Common myeloid progenitor, CD34-positive (primary cell): ENCODE measurements at regions not wholly inside any gene's neighbourhood (a gene's known extent, or its start where the extent isn't known, plus 50 kb on each side); places are given as distances from the start of the nearest gene placed in this dataset.
"Not testable (repeated sequence)": the region's sequence is repeated elsewhere in the genome, so short reads cannot be mapped to it uniquely, and the experiment has no call there.

ENCODE experiments used
- CTCF ChIA-PET: fragments of 350-600 bp; sonication (Branson Sonifier 250); formaldehyde crosslinking; loops from one replicate; lab custom pipeline; 2021; ENCODE audit warnings: antibody characterized with exemption; lab: Charles Lee
- POLR2A ChIA-PET: fragments of 350-600 bp; sonication (Branson Sonifier 250); formaldehyde crosslinking; loops from one replicate; lab custom pipeline; 2021; ENCODE audit warnings: antibody characterized with exemption; lab: Charles Lee
- DNase-seq, 3 donors: peaks; one replicate each; pipeline versions ENCODE4 v3.0.0 to v3.0.0-alpha.2; 2013
- H3K27ac ChIP-seq, 2 experiments: 1 replicate in 1 of 2; 2 replicates in 1 of 2; pipeline ENCODE4 v1.7.0; 2013; ENCODE audit warnings: inconsistent platforms in 2 of 2, low read length in 2 of 2, mild to moderate bottlenecking in 2 of 2, low read depth in 1 of 2, moderate library complexity in 1 of 2; ENCODE audit not compliant: severe bottlenecking in 2 of 2, insufficient read depth in 1 of 2, poor library complexity in 1 of 2
- H3K27me3 ChIP-seq, 5 experiments: replicated peaks in 2 of 5; 1 replicate in 3 of 5; 2 replicates in 2 of 5; pipeline versions ENCODE4 v1.6.1 to v1.7.0; 2013; ENCODE audit warnings: low read length in 4 of 5, mild to moderate bottlenecking in 2 of 5, moderate library complexity in 2 of 5, inconsistent platforms in 1 of 5; ENCODE audit not compliant: insufficient read depth in 5 of 5, control insufficient read depth in 4 of 5
- H3K36me3 ChIP-seq, 4 experiments: 1 replicate in 2 of 4; 2 replicates in 2 of 4; pipeline versions ENCODE4 v1.6.1 to v1.7.0; 2013; ENCODE audit warnings: low read length in 3 of 4, control low read depth in 1 of 4, mild to moderate bottlenecking in 1 of 4; ENCODE audit not compliant: control insufficient read depth in 4 of 4, insufficient read depth in 4 of 4
- H3K4me1 ChIP-seq, 4 experiments: 1 replicate in 3 of 4; 2 replicates in 1 of 4; pipeline versions ENCODE4 v1.6.1 to v1.7.1; 2013; ENCODE audit warnings: low read length in 3 of 4, mild to moderate bottlenecking in 3 of 4, control low read depth in 1 of 4, inconsistent platforms in 1 of 4, moderate library complexity in 1 of 4; ENCODE audit not compliant: control insufficient read depth in 4 of 4, insufficient read depth in 4 of 4; ENCODE audit errors: control extremely low read depth in 1 of 4
- H3K4me3 ChIP-seq, 7 experiments: 1 replicate in 4 of 7; 2 replicates in 3 of 7; pipeline versions ENCODE4 v1.5.1 to v1.7.0; 2013; ENCODE audit warnings: mild to moderate bottlenecking in 7 of 7, low read length in 6 of 7, moderate library complexity in 6 of 7, inconsistent platforms in 2 of 7, low read depth in 2 of 7, control low read depth in 1 of 7; ENCODE audit not compliant: insufficient read depth in 4 of 7, control insufficient read depth in 1 of 7; ENCODE audit errors: extremely low read depth in 1 of 7
- H3K9me3 ChIP-seq, 5 experiments: 1 replicate in 4 of 5; 2 replicates in 1 of 5; pipeline versions ENCODE4 v1.6.1 to v1.7.1; 2013; ENCODE audit warnings: low read length in 4 of 5, mild to moderate bottlenecking in 2 of 5, inconsistent platforms in 1 of 5, low read depth in 1 of 5, moderate library complexity in 1 of 5; ENCODE audit not compliant: control insufficient read depth in 4 of 5, insufficient read depth in 2 of 5; ENCODE audit errors: control extremely low read depth in 1 of 5
- WGBS: methylation state at CpG from one replicate; pipeline ENCODE4 v1.1.5; 2013; ENCODE audit not compliant: insufficient coverage; 5-methylcytosine and 5-hydroxymethylcytosine counted together

- Histone ChIP-seq H3K9me3 (no peaks in the 10 kb centered on the region), H3K4me3 (no peak overlapping the region), H3K36me3 (no peaks in the 10 kb centered on the region), H3K27ac (no peak overlapping the region), H3K4me1 (no peaks in the 10 kb centered on the region), H3K27me3 (no peaks in the 10 kb centered on the region)
- CTCF ChIA-PET, result no interaction called here
- DNase-seq, result no peak
- POLR2A ChIA-PET, result no interaction called here
- 100% methylated on average over 3 of the region's 6 CpGs for WGBS
These were observed 138.1 kb upstream of the GRAMD2B start for GRCh38 chr5:126284977-126285696.

GRCh38 chr5:126296121-126296520 is 127.1 kb upstream of the GRAMD2B start:
- H3K36me3 ChIP-seq, POLR2A ChIA-PET, H3K27me3 ChIP-seq, DNase-seq, H3K27ac ChIP-seq, H3K9me3 ChIP-seq, H3K4me3 ChIP-seq, H3K4me1 ChIP-seq, CTCF ChIA-PET: not testable (repeated sequence)
- whole genome bisulfite sequencing, result no CpG with 5 or more reads among the region's 3 CpGs

- ChIA-PET POLR2A (no interaction called here), CTCF (interaction anchor here (0.6 to 1.0 kb wide), 2 partner anchors 9 to 15 kb away, joined by 3 read pairs; no protein-coding TSS in a partner anchor)
- no peaks in the 10 kb centered on the region for H3K36me3 ChIP-seq
- DNase-seq, result no peak
- WGBS, result 100% methylated on average over 1 of the region's 3 CpGs
- no peak overlapping the region for H3K27ac ChIP-seq
- no peaks in the 10 kb centered on the region for H3K27me3 ChIP-seq
- peaks cover 0 to 4% (median 0%) of the 10 kb centered on the region in 5 experiments for H3K9me3 ChIP-seq
- no peak overlapping the region for H3K4me3 ChIP-seq
- H3K4me1 ChIP-seq, result no peaks in the 10 kb centered on the region
These were observed 122.9 kb upstream of the GRAMD2B start for GRCh38 chr5:126300293-126300692.

GRCh38 chr5:126301056-126301455 is 122.2 kb upstream of the GRAMD2B start:
- Histone ChIP-seq H3K9me3 (peaks cover 0 to 5% (median 0%) of the 10 kb centered on the region in 5 experiments), H3K4me3 (no peak overlapping the region), H3K4me1 (no peaks in the 10 kb centered on the region), H3K27ac (no peak overlapping the region), H3K36me3 (no peaks in the 10 kb centered on the region), H3K27me3 (no peaks in the 10 kb centered on the region)
- WGBS, result 92% methylated on average over 2 of the region's 3 CpGs
- POLR2A ChIA-PET, result no interaction called here
- CTCF ChIA-PET, result interaction anchor here (1.0 kb wide), 1 partner anchor 15 kb away, joined by 3 read pairs; no protein-coding TSS in a partner anchor
- no peak for DNase-seq

- POLR2A ChIA-PET, result no interaction called here
- H3K4me3 ChIP-seq, result no peak overlapping the region
- CTCF ChIA-PET, result interaction anchor here (0.6 kb wide), 1 partner anchor 229 kb away, joined by 3 read pairs; no protein-coding TSS in a partner anchor
- no peak overlapping the region for H3K27ac ChIP-seq
- DNase-seq, result no peak
- peaks cover 0 to 4% (median 0%) of the 10 kb centered on the region in 5 experiments for H3K9me3 ChIP-seq
- no peaks in the 10 kb centered on the region for H3K4me1 ChIP-seq
- H3K36me3 ChIP-seq, result no peaks in the 10 kb centered on the region
- no peaks in the 10 kb centered on the region for H3K27me3 ChIP-seq
These were observed 113.3 kb upstream of the GRAMD2B start for GRCh38 chr5:126309860-126310259.

- ChIA-PET POLR2A (no interaction called here), CTCF (no interaction called here)
- DNase-seq, result no peak
- no peaks in the 10 kb centered on the region for H3K36me3 ChIP-seq
- WGBS, result 100% methylated on average over 1 of the region's 2 CpGs
- no peak overlapping the region for H3K4me3 ChIP-seq
- no peak overlapping the region for H3K27ac ChIP-seq
- no peaks in the 10 kb centered on the region for H3K9me3 ChIP-seq
- no peaks in the 10 kb centered on the region for H3K4me1 ChIP-seq
- peaks cover 0 to 2% (median 0%) of the 10 kb centered on the region in 5 experiments for H3K27me3 ChIP-seq
These were observed 111.4 kb upstream of the GRAMD2B start for GRCh38 chr5:126311766-126312165.

GRCh38 chr5:126315341-126315740 is 107.9 kb upstream of the GRAMD2B start:
- no peak for DNase-seq
- POLR2A ChIA-PET, result no interaction called here

More at GRCh38 chr5:126315341-126315740, 107.9 kb upstream of the GRAMD2B start:
- H3K27ac ChIP-seq, result no peak overlapping the region
- no peak overlapping the region for H3K4me3 ChIP-seq
- H3K27me3 ChIP-seq, result peaks cover 0 to 2% (median 0%) of the 10 kb centered on the region in 5 experiments
- no peaks in the 10 kb centered on the region for H3K4me1 ChIP-seq
- H3K36me3 ChIP-seq, result no peaks in the 10 kb centered on the region
- no peaks in the 10 kb centered on the region for H3K9me3 ChIP-seq
- CTCF ChIA-PET, result interaction anchor here (1.0 kb wide), 1 partner anchor 15 kb away, joined by 3 read pairs; no protein-coding TSS in a partner anchor
- WGBS, result 100% methylated on average over 1 of the region's 3 CpGs
